Sigmoid colon (tissue), 6 donors: ENCODE measurements at regions not wholly inside any gene's neighbourhood (a gene's known extent, or its start where the extent isn't known, plus 50 kb on each side); places are given as distances from the start of the nearest gene placed in this dataset.

ENCODE experiments used
- DNase-seq: peaks from one replicate; pipeline ENCODE4 v3.0.0-alpha.2; 2019
- H3K27ac ChIP-seq, 4 donors: fragments of 200-600 bp; sonication (generic); one replicate each; pipeline ENCODE4 v1.5.1; 2016 to 2019; ENCODE audit warnings: mild to moderate bottlenecking in 1 of 4
- H3K27me3 ChIP-seq, 3 donors: fragments of 200-600 bp; sonication (generic); one replicate each; pipeline ENCODE4 v1.5.1; 2019; ENCODE audit warnings: mild to moderate bottlenecking in 1 of 3
- H3K36me3 ChIP-seq, 4 donors: fragments of 200-600 bp; sonication (generic); one replicate each; pipeline ENCODE4 v1.5.1; 2016 to 2019
- H3K4me1 ChIP-seq, 4 donors: fragments of 200-600 bp; sonication (generic); one replicate each; pipeline ENCODE4 v1.5.1; 2017 to 2019
- H3K4me3 ChIP-seq, 4 donors: fragments of 200-600 bp; sonication (generic); one replicate each; pipeline ENCODE4 v1.5.1; 2017 to 2019; ENCODE audit warnings: mild to moderate bottlenecking in 2 of 4, moderate library complexity in 1 of 4
- H3K9me3 ChIP-seq, 4 donors: fragments of 200-600 bp in 3 of 4; sonication (generic) in 3 of 4; one replicate each; pipeline versions ENCODE4 v1.5.1 to v1.6.1; 2013 to 2019
- CTCF ChIP-seq, 4 experiments: fragments of 450-650 bp in 3 of 4; fragments of 200-600 bp in 1 of 4; IDR thresholded peaks; one replicate each; pipeline ENCODE4 v1.5.1; 2016 to 2019; ENCODE audit warnings: antibody characterized with exemption in 4 of 4, mild to moderate bottlenecking in 3 of 4, moderate library complexity in 2 of 4
- EP300 ChIP-seq, 4 donors: sonication (generic); formaldehyde crosslinking; IDR thresholded peaks; one replicate each; pipeline ENCODE4 v1.6.1; 2017; ENCODE audit warnings: antibody characterized with exemption in 4 of 4
- POLR2A ChIP-seq, 2 donors: fragments of 450-650 bp; IDR thresholded peaks; one replicate each; pipeline ENCODE4 v1.6.1; 2016; ENCODE audit warnings: antibody characterized with exemption in 2 of 2, mild to moderate bottlenecking in 2 of 2, moderate library complexity in 2 of 2
- POLR2AphosphoS5 ChIP-seq, 4 donors: sonication (generic); formaldehyde crosslinking; IDR thresholded peaks; one replicate each; pipeline ENCODE4 v1.6.1; 2017; ENCODE audit warnings: antibody characterized with exemption in 4 of 4
- WGBS, 2 donors: extraction: QIAGEN DNeasy Blood & Tissue Kit; methylation state at CpG; one replicate each; pipeline ENCODE4 v1.1.7; 2013; 5-methylcytosine and 5-hydroxymethylcytosine counted together
- intact Hi-C: fragments of 100-400 bp; cut with DNase I; formaldehyde crosslinking; loops from one replicate; pipeline ENCODE4 v1.15.1; 2023
- donor health status: healthy with polysubstance abuse.
- donor health status: healthy.

DNA sequence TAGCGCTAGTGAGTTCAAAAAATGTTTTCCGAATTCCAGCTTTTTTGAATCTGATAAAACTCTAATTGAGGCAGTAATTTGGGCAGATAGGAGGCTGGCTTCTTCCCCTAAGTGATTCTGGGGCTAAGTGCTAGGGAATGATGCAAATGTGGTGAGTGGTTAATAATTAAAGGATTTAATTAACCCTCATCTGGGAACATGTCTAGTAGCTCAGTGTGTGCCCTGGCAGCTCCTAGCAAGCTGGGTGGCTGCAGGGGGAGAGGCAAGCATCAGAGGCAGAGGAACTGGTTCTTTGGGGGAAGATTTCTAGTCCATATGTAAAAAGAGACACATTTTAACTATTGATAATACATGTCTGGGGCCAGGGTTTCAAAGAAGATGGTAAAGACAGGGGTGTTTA, 354.5 kb downstream of the WDR11 start:
- no peak for DNase-seq
- Histone ChIP-seq H3K9me3 (no peaks in the 10 kb centered on the region), H3K36me3 (no peaks in the 10 kb centered on the region), H3K27me3 (no peaks in the 10 kb centered on the region), H3K4me1 (no peaks in the 10 kb centered on the region), H3K4me3 (no peak overlapping the region), H3K27ac (no peak overlapping the region)
- intact Hi-C loops = no loop called here
- 63 to 87% methylated on average over 2 of the region's 2 CpGs for WGBS, 2 donors
- TF ChIP-seq POLR2A (IDR thresholded peaks at IDR 0.05) (no peak), CTCF (IDR thresholded peaks at IDR 0.05) (no peak), EP300 (IDR thresholded peaks at IDR 0.05) (no peak), POLR2AphosphoS5 (IDR thresholded peaks at IDR 0.05) (no peak)

- intact Hi-C loops = no loop called here
- Histone ChIP-seq H3K27me3 (no peaks in the 10 kb centered on the region), H3K36me3 (no peaks in the 10 kb centered on the region), H3K4me1 (peaks cover 0 to 8% (median 6%) of the 10 kb centered on the region in 4 donors), H3K4me3 (no peak overlapping the region), H3K27ac (no peak overlapping the region), H3K9me3 (no peaks in the 10 kb centered on the region)
- TF ChIP-seq EP300 (IDR thresholded peaks at IDR 0.05) = no peak
- no peak for TF ChIP-seq POLR2AphosphoS5 (IDR thresholded peaks at IDR 0.05)
- no peak for TF ChIP-seq CTCF (IDR thresholded peaks at IDR 0.05)
- no peak for TF ChIP-seq POLR2A (IDR thresholded peaks at IDR 0.05)
- no peak for DNase-seq
- 82 to 94% methylated on average over 2 of the region's 2 CpGs for WGBS, 2 donors
These were observed 360.3 kb downstream of the WDR11 start for GRCh38 chr10:121211446-121211845.

GRCh38 chr10:121213437-121213836, 362.3 kb downstream of the WDR11 start:
- no peak for TF ChIP-seq EP300 (IDR thresholded peaks at IDR 0.05)
- no peak for TF ChIP-seq CTCF (IDR thresholded peaks at IDR 0.05)
- TF ChIP-seq POLR2A (IDR thresholded peaks at IDR 0.05) = no peak
- no peak for TF ChIP-seq POLR2AphosphoS5 (IDR thresholded peaks at IDR 0.05)
- Histone ChIP-seq H3K4me3 (no peak overlapping the region), H3K9me3 (no peaks in the 10 kb centered on the region), H3K27me3 (no peaks in the 10 kb centered on the region), H3K4me1 (peaks cover 0 to 17% (median 16%) of the 10 kb centered on the region in 4 donors), H3K36me3 (no peaks in the 10 kb centered on the region), H3K27ac (no peak overlapping the region)
- intact Hi-C loops = no loop called here
- WGBS, 2 donors = 90 to 92% methylated on average over 4 of the region's 4 CpGs
- no peak for DNase-seq

DNA sequence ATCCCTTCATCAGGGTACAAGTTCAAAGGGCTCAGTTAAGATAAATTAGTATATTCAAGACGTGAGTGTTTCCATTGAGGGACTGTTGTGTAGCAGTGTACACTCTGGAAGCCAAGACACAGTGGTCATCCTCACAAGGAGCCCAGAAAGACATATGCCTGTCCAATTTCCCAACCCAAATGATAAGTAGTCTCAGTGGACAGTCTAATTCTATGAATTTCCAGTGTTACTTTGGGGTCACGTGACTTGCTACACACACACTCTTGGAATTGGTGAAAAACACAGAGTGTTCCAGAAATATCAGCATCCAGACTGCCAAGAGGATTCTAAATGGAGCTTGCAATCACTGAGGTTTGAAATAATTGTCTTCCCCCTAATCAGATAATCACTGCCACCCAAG, 365.1 kb downstream of the WDR11 start:
- peak overlapping the region; percentile 8 to 71 (median 63) for H3K27ac ChIP-seq
- WGBS, 2 donors = 61 to 93% methylated on average over 2 of the region's 2 CpGs
- TF ChIP-seq POLR2AphosphoS5 (IDR thresholded peaks at IDR 0.05) = no peak
- no peak for TF ChIP-seq EP300 (IDR thresholded peaks at IDR 0.05)
- TF ChIP-seq CTCF (IDR thresholded peaks at IDR 0.05) = no peak
- TF ChIP-seq POLR2A (IDR thresholded peaks at IDR 0.05) = no peak
- H3K4me1 ChIP-seq = peaks cover 0 to 17% (median 16%) of the 10 kb centered on the region in 4 donors
- H3K4me3 ChIP-seq = no peak overlapping the region
- intact Hi-C loops = no loop called here
- DNase-seq = no peak
- H3K9me3 ChIP-seq = no peaks in the 10 kb centered on the region
- H3K27me3 ChIP-seq = no peaks in the 10 kb centered on the region
- no peaks in the 10 kb centered on the region for H3K36me3 ChIP-seq

GRCh38 chr10:121216721-121217181, 365.6 kb downstream of the WDR11 start:
- Histone ChIP-seq H3K4me1 (peaks cover 0 to 17% (median 16%) of the 10 kb centered on the region in 4 donors), H3K36me3 (no peaks in the 10 kb centered on the region), H3K27ac (peak overlapping the region; percentile 8 to 71 (median 63)), H3K9me3 (no peaks in the 10 kb centered on the region), H3K4me3 (no peak overlapping the region), H3K27me3 (no peaks in the 10 kb centered on the region)
- intact Hi-C loops = no loop called here
- 64 to 74% methylated on average over 8 of the region's 8 CpGs for WGBS, 2 donors
- no peak for TF ChIP-seq POLR2A (IDR thresholded peaks at IDR 0.05)
- peak in 1 of 4 donors; percentile 8 for TF ChIP-seq EP300 (IDR thresholded peaks at IDR 0.05)
- no peak for TF ChIP-seq CTCF (IDR thresholded peaks at IDR 0.05)
- TF ChIP-seq POLR2AphosphoS5 (IDR thresholded peaks at IDR 0.05) = peak in 3 of 4 donors; percentile 10 to 56 (median 35)
- peak; percentile 79 for DNase-seq
